ENCODE measurements at regions not wholly inside any gene's neighbourhood (a gene's known extent, or its start where the extent isn't known, plus 50 kb on each side); places are given as distances from the start of the nearest gene placed in this dataset.

- no peaks in the 10 kb centered on the region for H3F3A ChIP-seq (replicated peaks; ENCODE audit: low read depth)
- peaks cover 6% of the 10 kb centered on the region for H3K27me3 Mint-ChIP-seq (ENCODE audit: insufficient read depth, low read depth, poor library complexity)
- H3K27me3 ChIP-seq (ENCODE audit: insufficient read depth) = no peaks in the 10 kb centered on the region
- H3K9me2 ChIP-seq (ENCODE audit: insufficient read depth) = 0 out of 2 replicates have a peak, but pooled peaks cover 3% of the 10 kb centered on the region
- peaks cover 3% of the 10 kb centered on the region; the same call in 1 of the 3 replicates for H3K9me3 Mint-ChIP-seq
- no peak overlapping the region for H3K4me3 Mint-ChIP-seq
- no peak for ATAC-seq
- no peaks in the 10 kb centered on the region for H3K4me1 ChIP-seq (ENCODE audit: insufficient read depth)
- TF ChIP-seq ZNF331 (CRISPR knock-in tag; IDR thresholded peaks at IDR 0.05; ENCODE audit: low read depth) = no peak
- no peak overlapping the region for H3K4me3 ChIP-seq
- H3K36me3 ChIP-seq (ENCODE audit: insufficient read depth) = no peaks in the 10 kb centered on the region
- no peak overlapping the region for H2AFZ ChIP-seq
- no peak overlapping the region for H3K27ac Mint-ChIP-seq
- no peak overlapping the region for H3K27ac ChIP-seq (ENCODE audit: low read depth)
- no peak for DNase-seq (ENCODE audit: low spot score)
- H4K20me1 ChIP-seq (replicated peaks; ENCODE audit: insufficient read depth) = no peaks in the 10 kb centered on the region
- H3K4me1 Mint-ChIP-seq = no peaks in the 10 kb centered on the region
- peaks cover 3% of the 10 kb centered on the region; the same call in 2 of the 3 replicates for H3K36me3 Mint-ChIP-seq (ENCODE audit: low read depth)
- H3K4me2 ChIP-seq = no peak overlapping the region
- no peaks in the 10 kb centered on the region for H3K79me2 ChIP-seq (replicated peaks; ENCODE audit: insufficient read depth)
Measured at GRCh38 chr10:1858547-1858946, 121.2 kb upstream of the ADARB2 start.

DNA sequence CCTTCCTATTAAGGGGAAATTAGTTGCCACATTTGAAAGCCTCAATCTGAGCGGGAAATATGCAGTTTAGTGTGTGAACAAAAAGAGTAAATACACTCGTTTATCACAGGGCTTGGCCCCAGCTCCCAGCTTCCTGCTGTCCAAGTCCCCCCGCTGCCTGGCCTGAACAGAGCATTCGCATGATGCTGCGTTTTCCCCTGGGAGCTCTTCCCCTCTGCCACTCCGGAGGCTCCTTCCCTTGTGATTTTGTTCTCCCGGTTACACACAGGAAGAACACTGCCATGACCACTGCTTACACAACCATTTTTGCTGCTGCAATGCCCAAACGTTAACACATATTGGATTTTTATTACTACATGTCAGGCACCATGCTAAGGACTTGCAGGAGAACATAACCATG lies 120.7 kb upstream of the ADARB2 start:
- no peak overlapping the region for H3K27ac Mint-ChIP-seq
- H3K9me3 Mint-ChIP-seq = no peaks in the 10 kb centered on the region
- ATAC-seq (no peak), DNase-seq (ENCODE audit: low spot score) (no peak)
- Histone ChIP-seq H3K4me2 (no peak overlapping the region), H3K27ac (ENCODE audit: low read depth) (no peak overlapping the region), H3K9me2 (ENCODE audit: insufficient read depth) (0 out of 2 replicates have a peak, but pooled peaks cover 3% of the 10 kb centered on the region), H3K27me3 (ENCODE audit: insufficient read depth) (no peaks in the 10 kb centered on the region), H3K4me3 (no peak overlapping the region), H3K79me2 (replicated peaks; ENCODE audit: insufficient read depth) (no peaks in the 10 kb centered on the region), H4K20me1 (replicated peaks; ENCODE audit: insufficient read depth) (no peaks in the 10 kb centered on the region), H2AFZ (no peak overlapping the region), H3F3A (replicated peaks; ENCODE audit: low read depth) (no peaks in the 10 kb centered on the region), H3K36me3 (ENCODE audit: insufficient read depth) (no peaks in the 10 kb centered on the region), H3K4me1 (ENCODE audit: insufficient read depth) (no peaks in the 10 kb centered on the region)
- no peak overlapping the region for H3K4me3 Mint-ChIP-seq
- H3K36me3 Mint-ChIP-seq (ENCODE audit: low read depth) = no peaks in the 10 kb centered on the region
- peaks cover 5% of the 10 kb centered on the region for H3K27me3 Mint-ChIP-seq (ENCODE audit: insufficient read depth, low read depth, poor library complexity)
- no peaks in the 10 kb centered on the region for H3K4me1 Mint-ChIP-seq
- TF ChIP-seq CREB1 (CRISPR knock-in tag; IDR thresholded peaks at IDR 0.05; ENCODE audit: low read depth) (no peak), ETS1 (IDR thresholded peaks at IDR 0.05) (no peak), POLR2AphosphoS5 (IDR thresholded peaks at IDR 0.05; ENCODE audit: low read depth) (no peak), REST (IDR thresholded peaks at IDR 0.05; ENCODE audit: unreplicated experiment) (no peak), STAT1 (IDR thresholded peaks at IDR 0.05; ENCODE audit: unreplicated experiment) (no peak), ZNF462 (CRISPR knock-in tag; IDR thresholded peaks at IDR 0.05) (no peak), NANOG (IDR thresholded peaks at IDR 0.05; ENCODE audit: borderline replicate concordance) (no peak), ZNF331 (CRISPR knock-in tag; IDR thresholded peaks at IDR 0.05; ENCODE audit: low read depth) (no peak), EZH2phosphoT487 (IDR thresholded peaks at IDR 0.05; ENCODE audit: unreplicated experiment) (no peak)
- TF ChIP-seq, protein P1, sequence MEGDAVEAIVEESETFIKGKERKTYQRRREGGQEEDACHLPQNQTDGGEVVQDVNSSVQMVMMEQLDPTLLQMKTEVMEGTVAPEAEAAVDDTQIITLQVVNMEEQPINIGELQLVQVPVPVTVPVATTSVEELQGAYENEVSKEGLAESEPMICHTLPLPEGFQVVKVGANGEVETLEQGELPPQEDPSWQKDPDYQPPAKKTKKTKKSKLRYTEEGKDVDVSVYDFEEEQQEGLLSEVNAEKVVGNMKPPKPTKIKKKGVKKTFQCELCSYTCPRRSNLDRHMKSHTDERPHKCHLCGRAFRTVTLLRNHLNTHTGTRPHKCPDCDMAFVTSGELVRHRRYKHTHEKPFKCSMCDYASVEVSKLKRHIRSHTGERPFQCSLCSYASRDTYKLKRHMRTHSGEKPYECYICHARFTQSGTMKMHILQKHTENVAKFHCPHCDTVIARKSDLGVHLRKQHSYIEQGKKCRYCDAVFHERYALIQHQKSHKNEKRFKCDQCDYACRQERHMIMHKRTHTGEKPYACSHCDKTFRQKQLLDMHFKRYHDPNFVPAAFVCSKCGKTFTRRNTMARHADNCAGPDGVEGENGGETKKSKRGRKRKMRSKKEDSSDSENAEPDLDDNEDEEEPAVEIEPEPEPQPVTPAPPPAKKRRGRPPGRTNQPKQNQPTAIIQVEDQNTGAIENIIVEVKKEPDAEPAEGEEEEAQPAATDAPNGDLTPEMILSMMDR (conservative IDR thresholded peaks at IDR 0.05; ENCODE audit: low read depth in 2 of 2) = no peak
